HG03460 (cell line): ENCODE measurements at regions not wholly inside any gene's neighbourhood (a gene's known extent, or its start where the extent isn't known, plus 50 kb on each side); places are given as distances from the start of the nearest gene placed in this dataset.
"Not testable (repeated sequence)": the region's sequence is repeated elsewhere in the genome, so short reads cannot be mapped to it uniquely, and the experiment has no call there.

Experiments used
- ATAC-seq: cut with Tn5 transposase; IDR thresholded peaks from one replicate; pipeline ENCODE4 v1.9.1; 2021; ENCODE audit not compliant: unreplicated experiment

DNA sequence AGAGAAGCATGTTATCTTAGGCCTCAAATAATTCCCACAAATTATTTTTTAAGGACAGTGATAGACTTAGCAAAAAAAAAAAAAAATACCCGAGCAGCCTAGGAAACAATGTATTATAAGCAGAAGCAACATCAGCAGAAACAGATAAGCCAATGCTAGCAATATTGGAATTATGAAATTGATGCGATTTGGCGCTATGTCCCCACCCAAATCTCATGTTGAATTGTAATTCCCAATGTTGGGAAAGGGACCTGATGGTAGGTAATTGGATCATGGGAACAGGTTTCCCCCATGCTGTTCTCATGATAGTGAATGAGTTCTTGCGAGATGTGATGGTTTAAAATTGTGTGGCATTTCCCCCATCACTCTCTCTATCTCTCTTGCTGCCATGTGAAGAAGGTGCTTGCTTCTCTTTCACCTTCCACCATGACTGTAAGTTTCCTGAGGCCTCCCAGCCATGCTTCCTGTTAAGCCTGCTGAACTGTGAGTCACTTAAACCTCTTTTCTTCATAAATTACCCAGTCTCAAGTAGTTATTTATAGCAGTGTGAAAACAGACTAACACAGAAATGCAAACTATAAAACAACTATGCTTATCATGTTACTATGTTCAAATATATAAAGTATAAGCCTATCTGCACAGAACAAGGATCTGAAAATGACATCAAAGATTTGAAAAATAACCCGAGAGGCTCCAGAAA lies 75.6 kb upstream of the HIVEP3 start:
- no peak for ATAC-seq

GRCh38 chr1:41983451-41983850 lies 64.7 kb upstream of the HIVEP3 start:
- no peak for ATAC-seq

- no peak for ATAC-seq
These were observed 63.1 kb upstream of the HIVEP3 start for GRCh38 chr1:41981796-41982195.

DNA sequence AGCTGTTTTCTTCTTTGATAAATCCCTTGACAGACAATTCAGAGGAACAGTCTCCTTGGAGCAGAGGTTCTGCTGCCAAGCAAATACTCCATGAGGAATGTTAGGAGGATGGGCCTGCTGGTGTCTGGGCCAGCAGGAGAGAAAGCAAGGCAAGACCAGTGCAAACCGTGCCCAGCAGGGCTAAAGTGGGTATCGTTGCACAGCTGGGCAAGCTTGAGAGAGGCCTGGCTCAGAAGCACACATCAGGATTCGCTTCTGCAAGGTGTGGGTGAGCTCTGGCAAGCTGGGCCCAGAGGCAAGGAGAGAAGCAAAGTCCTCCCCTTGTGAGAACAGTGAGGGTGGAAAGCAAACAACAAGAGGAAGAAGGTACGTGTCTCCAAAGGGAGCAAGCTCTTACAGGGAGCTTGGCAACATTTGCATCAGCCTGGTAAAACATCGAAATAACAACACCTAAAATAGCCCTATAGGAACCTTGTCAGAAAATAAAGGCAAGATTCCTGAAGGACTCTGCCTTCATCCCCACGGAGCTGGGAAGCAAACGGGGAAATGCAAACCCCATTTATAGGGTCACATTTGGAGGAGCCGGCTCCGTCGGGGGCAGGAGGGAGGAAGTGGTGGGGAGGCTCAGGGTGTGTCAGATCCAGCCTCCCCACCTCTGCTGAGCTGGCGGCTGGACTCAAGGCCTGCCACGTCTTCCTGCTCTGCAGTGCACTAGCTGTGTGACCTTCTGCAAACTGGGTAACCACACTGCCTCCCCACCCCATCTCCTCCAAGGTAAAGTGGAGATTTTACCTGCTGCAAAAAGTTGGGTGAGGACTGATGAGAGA lies 62.3 kb upstream of the HIVEP3 start:
- ATAC-seq, result no peak

- no peak for ATAC-seq
These were observed 60.3 kb upstream of the HIVEP3 start for GRCh38 chr1:41978986-41979385.

DNA sequence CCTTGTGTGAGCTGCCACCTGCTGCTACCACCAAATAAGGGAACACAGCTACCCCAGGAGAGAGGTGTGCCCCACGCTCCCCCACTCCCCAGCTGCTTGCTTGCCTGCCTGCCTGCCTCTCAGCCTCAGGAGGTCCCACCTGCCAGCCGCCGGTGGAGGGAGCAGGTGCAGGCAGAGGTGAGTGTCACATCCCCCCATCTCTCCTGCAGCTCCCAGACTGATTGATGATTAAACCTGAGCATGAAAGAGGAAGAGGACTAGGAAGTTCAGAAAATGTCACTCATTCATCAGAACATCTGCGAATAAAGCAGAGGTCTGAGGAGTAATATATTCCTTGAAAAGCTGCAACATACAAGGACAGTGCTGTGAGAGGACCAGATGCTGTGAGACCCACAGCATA lies 58.6 kb upstream of the HIVEP3 start:
- ATAC-seq, result no peak

GRCh38 chr1:41976671-41977070 lies 57.9 kb upstream of the HIVEP3 start:
- ATAC-seq, result no peak

DNA sequence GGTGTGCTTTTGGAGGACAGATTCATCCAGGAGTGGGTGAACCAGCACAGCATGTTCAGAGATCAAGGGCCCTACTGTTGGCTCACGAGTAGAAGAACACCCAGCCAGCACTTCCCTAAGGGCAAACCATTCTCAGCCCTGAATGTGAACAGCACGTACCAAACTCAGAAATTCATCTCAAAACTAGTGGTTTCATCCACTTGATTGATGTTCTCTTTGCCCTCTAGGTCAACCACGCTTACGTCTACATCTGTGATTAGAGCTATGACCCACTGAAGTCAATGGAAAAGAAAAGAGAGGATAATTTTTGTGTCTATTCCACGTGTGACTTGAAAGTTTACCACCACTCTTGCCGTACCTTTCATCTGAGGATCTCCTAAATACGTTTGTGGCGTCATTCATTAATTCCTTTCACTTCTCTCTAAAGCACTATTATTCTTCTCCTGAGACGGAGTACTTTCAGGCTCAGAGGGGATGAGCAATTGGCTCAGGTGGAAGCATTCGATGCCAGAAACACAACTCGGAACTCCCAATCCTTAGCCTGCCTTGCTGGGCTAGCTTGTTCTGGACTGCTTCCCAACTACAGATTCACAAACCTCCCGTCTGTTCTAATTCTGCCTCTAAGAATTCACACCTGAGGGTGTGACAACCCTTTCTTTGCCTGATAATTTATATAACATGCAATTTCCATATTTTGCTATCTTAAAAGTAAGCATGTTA lies 57.3 kb upstream of the HIVEP3 start:
- no peak for ATAC-seq

DNA sequence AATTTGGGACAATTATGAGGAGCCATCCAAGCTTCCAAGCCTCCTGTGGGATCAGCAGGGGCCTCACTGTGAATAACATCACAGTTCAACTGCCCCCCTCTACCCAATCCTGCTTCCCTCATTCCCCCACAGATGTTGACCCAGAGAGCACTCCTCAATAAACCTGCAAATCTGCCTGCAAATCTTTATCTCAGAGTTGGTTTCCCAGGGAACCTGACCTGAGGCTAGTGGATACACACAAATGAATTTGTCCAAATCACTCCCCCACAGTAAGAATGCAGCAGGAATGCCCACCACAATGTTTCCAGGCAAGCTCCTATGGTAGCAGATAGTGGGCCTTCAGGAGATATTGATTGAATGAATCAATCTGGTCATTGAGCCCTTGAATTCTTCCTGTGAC lies 56.4 kb upstream of the HIVEP3 start:
- no peak for ATAC-seq

DNA sequence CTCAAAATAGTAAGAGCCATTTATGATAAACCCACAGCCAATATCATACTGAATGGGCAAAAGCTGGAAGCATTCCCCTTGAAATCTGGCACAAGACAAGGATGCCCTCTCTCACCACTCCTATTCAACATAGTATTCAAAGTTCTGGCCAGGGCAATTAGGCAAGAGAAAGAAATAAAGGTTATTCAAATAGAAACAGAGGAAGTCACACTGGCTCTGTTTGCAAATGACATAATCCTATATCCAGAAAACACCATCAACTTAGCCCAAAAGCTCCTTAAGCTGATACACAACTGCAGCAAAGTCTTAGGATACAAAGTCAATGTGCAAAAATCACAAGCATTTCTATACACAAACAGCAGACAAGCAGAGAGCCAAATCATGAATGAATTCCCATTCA lies 49.8 kb upstream of the HIVEP3 start:
- not testable (repeated sequence) for ATAC-seq
